Glomerular endothelial cell (primary cell): ENCODE measurements at regions not wholly inside any gene's neighbourhood (a gene's known extent, or its start where the extent isn't known, plus 50 kb on each side); places are given as distances from the start of the nearest gene placed in this dataset.

Experiments used
- DNase-seq: peaks from one replicate; pipeline ENCODE4 v3.0.0-alpha.2; 2011; ENCODE audit warnings: low read depth, low spot score; ENCODE audit errors: extremely low read depth

- no peak for DNase-seq
Measured at GRCh38 chr4:3364634-3365314, 72.0 kb downstream of the RGS12 start.

DNA sequence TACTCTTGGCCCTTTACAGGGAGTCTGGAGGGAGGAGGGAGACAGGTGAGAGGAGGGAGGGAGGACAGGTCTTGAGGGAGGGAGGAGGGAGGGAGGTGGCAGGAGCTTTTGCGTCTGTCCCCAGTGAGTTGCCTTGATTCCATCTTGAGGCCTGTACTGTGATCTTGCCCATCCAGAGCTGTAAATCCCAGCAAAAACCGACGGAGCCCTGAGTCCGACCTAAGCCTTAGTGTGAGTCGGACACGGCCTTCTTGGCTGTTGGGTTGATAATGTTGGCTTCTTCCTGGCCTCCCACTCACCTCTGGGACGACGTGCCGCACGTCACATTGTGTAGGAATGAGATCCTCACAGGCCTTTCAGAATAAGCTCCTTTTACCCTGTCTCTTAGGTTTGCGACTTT lies 72.5 kb downstream of the RGS12 start:
- no peak for DNase-seq

DNA sequence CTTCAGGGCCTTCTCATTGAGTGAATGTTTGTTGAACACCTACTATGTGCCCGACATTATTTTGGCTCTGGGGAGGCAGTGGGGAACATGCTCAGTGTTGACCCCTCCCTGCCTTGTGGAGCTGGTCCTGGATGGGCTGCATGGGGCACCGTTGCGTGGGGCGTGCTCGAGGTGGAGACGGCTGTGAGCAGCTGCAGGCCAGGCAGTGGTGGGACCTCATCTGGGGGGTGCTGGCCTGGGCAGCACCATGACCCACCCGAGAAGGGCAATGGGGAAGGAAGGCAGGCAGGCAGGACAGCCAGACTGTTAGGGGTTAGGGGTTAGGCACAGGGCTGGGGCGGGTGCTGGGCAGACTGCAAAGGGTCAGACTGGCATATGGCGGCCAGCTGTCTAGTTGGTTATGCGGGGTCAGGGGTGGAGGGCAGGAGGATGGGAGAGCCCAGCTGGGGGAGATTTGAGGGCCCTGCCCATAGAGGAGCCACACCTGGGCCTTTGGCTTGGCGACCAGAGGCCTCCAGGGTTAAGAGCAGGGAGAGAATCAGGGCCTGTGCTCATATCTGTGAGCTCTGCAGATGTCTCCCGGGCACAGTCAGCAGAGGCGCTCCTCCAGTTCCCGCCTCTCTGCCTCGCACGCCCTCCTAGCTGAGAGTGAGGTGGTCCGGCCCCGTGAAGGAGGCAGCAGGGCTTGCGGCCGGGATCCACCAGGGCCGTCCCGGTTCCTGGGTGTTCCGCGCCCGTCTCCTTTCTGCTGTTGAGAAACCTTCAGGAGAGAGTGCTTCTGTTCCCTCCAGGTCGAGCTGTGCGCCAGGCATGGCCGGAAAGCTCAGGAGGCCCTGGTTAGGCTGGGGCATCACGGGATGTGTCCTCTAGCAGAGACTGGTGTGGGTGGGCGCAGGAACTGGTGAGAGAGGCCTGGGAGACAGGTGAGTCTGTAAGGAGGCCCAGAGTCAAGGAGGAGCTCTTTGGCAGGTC lies 73.3 kb downstream of the RGS12 start:
- no peak for DNase-seq

- DNase-seq: no peak
Measured at GRCh38 chr4:3366893-3367775, 74.3 kb downstream of the RGS12 start.

- no peak for DNase-seq
Measured at GRCh38 chr4:3367866-3368265, 73.9 kb upstream of the HGFAC start.

DNA sequence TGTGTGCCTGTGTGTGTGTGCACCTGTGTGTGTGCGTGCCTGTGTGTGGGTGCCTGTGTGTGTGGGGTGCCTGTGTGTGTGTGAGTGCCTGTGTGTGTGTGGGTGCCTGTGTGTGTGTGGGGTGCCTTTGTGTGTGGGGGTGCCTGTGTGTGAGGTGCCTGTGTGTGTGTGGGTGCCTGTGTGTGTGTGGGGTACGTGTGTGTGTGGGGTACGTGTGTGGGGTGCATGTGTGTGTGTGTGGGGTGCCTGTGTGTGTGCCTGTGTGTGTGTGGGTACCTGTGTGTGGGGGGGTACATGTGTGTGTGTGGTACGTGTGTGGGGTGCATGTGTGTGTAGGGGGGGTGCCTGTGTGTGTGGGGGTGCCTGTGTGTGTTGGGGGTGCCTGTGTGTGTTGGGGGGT lies 73.4 kb upstream of the HGFAC start:
- no peak for DNase-seq

DNA sequence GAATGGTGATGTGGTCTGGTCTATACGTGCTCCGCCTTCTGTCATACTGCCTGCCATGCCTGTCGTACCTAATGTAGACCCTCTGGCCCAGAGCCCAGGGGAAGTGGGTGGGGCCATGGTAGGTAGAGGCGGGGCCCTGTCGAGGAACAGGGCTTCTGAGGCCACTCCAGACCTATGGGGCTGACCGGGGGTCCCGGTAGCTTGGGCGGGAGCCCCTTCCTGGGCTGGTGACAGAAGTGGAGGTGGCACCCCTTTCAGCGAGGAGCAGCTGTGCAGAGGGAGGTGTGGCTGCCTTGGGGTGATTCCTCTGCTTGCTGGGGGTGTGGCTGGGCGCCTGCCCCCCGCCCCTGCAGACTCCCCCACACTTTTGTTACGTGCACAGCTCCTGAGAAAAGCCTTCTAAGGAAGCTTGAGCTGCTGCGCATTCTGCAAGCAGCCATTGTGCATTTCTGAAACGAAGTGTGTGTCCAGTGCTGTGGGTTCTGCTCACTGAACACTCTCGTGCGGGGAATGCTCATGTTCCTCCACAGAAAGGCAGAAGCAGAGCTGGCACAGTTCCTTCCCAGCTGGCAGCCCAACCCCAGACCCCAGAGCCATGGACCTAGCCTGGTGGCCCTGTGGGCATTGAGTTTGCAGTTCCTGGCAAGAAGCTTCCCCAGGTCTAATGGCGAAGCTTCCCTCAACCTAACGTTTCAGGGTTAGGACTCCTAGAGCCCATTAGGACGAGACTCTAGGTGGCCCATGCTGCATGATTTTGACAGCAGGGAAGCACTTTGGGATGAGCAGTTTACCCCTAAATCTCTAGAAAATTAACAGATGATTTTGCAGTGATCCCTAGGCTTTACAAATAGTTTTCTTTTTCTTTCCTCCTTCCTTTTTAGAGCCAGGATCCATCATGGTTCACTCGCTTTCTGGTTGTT lies 72.7 kb upstream of the HGFAC start:
- no peak for DNase-seq

- peak; percentile 62 for DNase-seq
Measured at GRCh38 chr4:3369781-3370674, 71.7 kb upstream of the HGFAC start.

DNA sequence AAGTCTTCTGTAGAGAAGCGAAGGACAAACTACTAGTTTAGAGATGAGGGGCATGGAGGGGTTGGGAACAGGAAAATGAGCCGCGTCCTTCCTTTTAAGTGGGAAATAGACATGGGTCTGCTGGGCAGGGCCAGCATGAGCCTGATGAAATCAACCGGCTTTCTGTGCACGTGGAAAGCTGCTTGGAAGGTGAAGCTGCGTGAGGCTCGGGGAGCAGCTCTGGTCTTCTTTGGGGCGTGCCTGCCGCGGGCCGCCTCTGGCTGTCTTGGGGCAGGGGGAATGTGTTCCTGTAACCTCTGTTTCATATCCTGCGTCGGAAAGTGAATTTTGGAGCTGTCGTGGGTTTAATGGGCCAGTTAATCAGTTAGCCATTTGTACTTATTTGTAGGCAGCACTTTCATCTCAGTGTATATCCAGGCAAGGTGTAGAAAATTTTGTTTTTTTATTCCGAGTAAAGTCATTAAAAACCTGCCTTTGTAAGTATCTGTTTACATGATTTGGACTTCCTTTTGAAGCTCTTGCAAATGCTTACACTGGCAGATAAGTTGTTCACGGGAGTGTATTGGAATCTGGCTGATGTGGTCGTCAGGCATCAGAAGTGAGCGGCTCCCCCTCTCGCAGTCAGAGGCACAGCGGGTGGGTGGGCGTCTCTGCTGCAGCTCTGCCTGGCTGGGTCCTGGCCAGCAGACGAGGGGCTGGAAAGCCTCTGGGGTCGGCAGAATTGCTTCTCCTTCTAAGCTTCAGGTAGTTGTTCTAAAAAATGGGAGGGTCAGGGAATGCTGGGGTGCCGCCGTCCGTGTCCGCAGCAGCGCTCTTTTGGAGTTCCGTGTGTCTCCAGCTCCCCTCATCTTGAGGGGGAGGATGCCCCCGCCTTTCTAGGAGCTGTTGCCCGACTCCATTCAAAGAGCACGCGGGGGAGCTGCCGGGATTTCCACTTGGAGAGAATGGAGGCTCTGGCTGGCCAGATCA lies 70.5 kb upstream of the HGFAC start:
- no peak for DNase-seq

DNA sequence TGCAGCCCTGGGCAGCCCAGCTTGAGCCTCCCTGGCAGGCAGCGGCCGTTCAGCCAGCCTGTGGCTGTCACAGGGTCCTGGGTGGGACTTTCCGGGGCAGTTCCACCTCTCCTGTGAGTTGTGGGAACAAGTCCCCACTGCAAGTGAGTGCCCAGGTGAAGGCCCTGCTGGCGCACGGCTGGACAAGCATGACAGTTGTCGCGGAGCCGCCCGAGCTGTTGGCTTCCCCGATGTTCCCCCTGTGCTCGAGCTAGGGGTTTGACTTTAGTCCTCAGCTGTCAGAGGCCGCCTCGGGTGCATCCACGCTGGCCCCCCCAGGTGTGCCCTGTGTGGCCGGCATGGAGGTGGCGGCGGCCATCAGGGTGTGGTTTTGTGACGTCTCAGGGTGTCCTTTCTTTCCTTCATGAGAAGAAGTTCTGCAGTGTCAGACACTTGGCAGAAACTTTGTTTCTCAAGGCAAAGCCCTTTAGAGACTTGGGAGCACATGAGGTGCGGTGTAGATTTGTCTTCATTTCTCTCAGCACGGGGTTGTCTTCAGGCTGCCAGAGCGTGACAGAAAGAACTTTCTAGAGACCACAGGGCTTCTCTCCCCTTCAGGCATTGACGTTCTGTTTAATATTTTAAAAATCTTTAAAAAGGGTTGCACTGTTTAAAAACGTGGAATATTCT lies 69.4 kb upstream of the HGFAC start:
- DNase-seq: no peak

DNA sequence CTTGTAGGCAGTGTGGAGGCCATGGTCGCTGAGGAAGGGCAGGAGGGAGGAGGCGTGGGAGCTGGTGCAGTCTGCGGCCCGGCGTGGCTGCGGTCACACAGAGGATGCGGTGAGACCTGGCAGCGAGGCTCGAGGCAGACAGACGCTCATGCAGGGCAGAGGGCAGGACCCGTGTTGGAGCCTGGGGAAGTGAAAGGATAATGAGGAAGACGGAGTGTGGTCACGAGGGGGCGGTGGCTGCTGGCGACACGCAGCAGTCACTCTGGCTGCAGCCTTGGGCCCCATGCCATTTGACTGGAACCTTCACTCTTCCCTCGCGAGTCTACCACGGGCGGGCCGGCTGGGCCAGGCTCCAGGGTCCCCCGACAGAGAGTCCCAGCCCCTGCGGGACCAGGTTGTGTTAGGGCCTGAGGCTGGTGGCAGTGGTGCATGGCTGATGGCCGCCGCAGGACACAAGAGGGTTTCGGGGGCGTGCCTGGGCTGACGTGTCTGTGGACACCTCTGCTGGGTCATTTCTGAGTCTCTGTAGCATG lies 68.8 kb upstream of the HGFAC start:
- DNase-seq: no peak

DNA sequence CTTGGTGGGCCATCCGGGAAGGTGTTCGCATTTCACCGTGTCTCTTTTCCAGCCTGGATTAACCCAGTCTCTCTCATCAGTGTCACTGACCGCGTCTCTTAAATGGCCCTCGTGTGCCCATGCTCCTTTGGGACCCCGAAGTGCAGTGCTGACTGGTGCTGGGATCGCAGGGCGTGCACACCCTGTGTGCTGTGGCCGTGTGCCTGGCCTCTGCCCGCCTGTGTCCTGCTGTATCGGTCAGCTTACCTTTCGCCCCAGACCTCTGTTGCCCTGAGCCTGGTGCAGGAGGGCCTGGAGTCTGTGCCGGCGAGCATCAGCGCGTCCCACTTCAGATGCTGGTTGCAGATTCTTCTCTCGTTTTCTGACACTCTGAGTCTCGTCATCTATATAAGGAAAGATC lies 68.3 kb upstream of the HGFAC start:
- no peak for DNase-seq

DNA sequence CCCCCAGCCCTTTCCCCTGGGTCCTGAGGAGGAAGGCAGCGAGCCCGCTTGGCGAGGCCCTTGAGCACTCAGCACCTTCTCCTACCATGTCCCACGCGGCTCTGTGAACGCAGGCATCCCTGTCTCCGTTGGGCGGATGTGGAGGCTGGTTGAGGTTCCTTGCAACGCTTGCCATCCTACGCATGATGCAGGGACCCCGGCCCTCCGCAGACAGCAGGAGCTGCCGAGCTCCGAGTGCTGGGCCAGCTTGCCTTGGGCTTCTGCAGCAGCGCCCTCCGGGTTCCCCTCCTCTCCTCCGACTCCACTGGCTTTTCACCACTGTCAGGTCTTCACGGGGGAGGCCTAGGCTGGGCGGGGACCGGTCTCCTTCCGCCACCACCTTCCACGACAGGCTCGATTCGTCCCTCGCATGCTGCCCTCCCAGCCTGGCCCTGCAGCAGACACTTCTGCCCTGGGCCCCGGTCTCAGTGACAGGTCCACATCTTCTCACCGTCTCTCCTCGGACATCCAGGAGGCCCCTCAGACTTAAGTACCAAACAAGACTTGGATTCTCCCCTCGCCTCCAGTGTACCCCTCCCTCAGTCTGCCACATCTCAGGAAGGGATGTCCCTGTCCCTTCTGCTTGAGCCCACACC lies 67.6 kb upstream of the HGFAC start:
- DNase-seq: no peak

DNA sequence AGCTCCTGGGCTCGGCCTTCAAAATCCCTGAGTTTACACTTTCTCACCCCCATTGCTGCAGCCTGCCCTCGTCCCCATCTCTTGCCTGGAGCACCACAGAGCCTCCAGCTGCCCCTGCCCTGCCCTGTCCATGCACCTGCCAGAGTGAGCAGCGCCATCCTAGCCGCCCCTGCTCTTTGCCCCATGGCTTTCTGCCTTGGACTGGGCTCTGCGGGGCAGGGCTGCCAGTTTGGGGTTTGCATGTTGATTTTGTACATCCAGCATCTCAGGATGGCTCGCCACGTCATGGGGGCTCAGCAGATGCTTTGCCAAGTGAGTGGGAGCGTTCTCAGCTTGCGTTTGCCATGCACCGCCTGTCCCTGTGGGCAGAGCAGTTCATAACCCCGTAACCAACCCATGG lies 67.1 kb upstream of the HGFAC start:
- no peak for DNase-seq

DNA sequence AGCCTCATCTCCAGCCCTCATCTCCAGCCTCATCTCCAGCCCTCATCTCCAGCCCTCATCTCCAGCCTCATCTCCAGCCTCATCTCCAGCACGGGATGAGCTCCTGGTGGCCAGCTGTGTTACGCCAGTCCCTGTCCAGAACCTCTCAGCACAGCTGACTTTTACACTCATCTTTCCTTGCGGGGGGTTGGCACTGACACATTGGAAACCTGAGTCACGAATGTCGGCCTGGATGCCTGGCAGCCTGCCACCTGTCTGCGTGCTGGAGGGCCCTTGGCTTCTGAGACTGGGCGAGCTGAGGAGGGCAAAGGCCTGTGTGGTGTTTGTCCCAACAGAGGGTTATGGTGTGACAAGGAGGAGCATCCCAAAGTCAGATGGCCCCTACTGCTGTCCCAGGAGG lies 66.1 kb upstream of the HGFAC start:
- no peak for DNase-seq

DNA sequence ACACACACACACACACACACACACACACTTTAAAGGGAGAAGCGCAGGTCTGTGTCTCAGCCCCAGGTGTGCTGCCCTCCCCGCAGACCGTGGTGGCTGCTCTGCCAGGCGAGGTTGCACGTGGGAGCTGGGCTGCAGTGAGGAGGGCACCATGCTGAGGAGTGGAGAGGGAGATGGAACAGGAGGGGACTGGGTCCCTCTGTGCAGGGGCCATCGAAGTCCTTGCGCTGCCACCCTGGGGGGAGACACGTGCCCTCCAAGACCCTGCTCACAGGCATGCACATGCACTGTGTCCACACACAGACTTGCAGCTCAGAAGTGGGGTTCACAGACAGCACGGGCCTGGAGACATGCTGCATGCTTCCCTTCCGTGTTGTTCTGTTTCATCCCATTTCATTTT lies 65.5 kb upstream of the HGFAC start:
- no peak for DNase-seq

GRCh38 chr4:3377557-3377956 lies 64.2 kb upstream of the HGFAC start:
- no peak for DNase-seq
